ENCODE measurements at regions not wholly inside any gene's neighbourhood (a gene's known extent, or its start where the extent isn't known, plus 50 kb on each side); places are given as distances from the start of the nearest gene placed in this dataset.

GRCh38 chr1:217969428-217969827 is 315.7 kb upstream of the RRP15 start:
- TF ChIP-seq EZH2 (IDR thresholded peaks at IDR 0.05; ENCODE audit: low read depth): no peak
- TF ChIP-seq CTCF (conservative IDR thresholded peaks at IDR 0.05): no peak
- Histone ChIP-seq H3K27ac (no peak overlapping the region), H4K20me1 (ENCODE audit: insufficient read depth) (no peaks in the 10 kb centered on the region), H2AFZ (no peak overlapping the region), H3K4me1 (replicated peaks; ENCODE audit: insufficient read depth) (no peaks in the 10 kb centered on the region), H3K4me3 (no peak overlapping the region), H3K79me2 (ENCODE audit: low read depth) (no peaks in the 10 kb centered on the region), H3K9me2 (ENCODE audit: insufficient read depth) (no peaks in the 10 kb centered on the region), H3K36me3 (ENCODE audit: low read depth) (no peaks in the 10 kb centered on the region), H3K4me2 (no peak overlapping the region), H3K27me3 (ENCODE audit: insufficient read depth, low read depth) (no peaks in the 10 kb centered on the region), H3F3A (ENCODE audit: insufficient read depth, low read depth) (no peaks in the 10 kb centered on the region), H3K9me3 (ENCODE audit: insufficient read depth, low read depth) (no peaks in the 10 kb centered on the region)
- CTCF ChIA-PET: no interaction called here
- intact Hi-C loops (cut with micrococcal nuclease; ENCODE audit: unreplicated experiment): no loop called here
- no peak for DNase-seq
- BruUV-seq (replicated peaks): no TSS peak
- POLR2A ChIA-PET (ENCODE audit: unreplicated experiment): no interaction called here

GRCh38 chr1:217977943-217978342 is 307.1 kb upstream of the RRP15 start:
- Histone ChIP-seq H3K36me3 (ENCODE audit: low read depth) (no peaks in the 10 kb centered on the region), H3K27ac (no peak overlapping the region), H3F3A (ENCODE audit: insufficient read depth, low read depth) (no peaks in the 10 kb centered on the region), H3K4me2 (no peak overlapping the region), H4K20me1 (ENCODE audit: insufficient read depth) (no peaks in the 10 kb centered on the region), H3K9me3 (ENCODE audit: insufficient read depth, low read depth) (no peaks in the 10 kb centered on the region), H3K79me2 (ENCODE audit: low read depth) (no peaks in the 10 kb centered on the region), H3K4me3 (no peak overlapping the region), H2AFZ (no peak overlapping the region), H3K9me2 (ENCODE audit: insufficient read depth) (no peaks in the 10 kb centered on the region), H3K4me1 (replicated peaks; ENCODE audit: insufficient read depth) (no peaks in the 10 kb centered on the region), H3K27me3 (ENCODE audit: insufficient read depth, low read depth) (no peaks in the 10 kb centered on the region)
- ChIA-PET POLR2A (ENCODE audit: unreplicated experiment) (no interaction called here), CTCF (no interaction called here)
- no peak for TF ChIP-seq CTCF (conservative IDR thresholded peaks at IDR 0.05)
- TF ChIP-seq EZH2 (IDR thresholded peaks at IDR 0.05; ENCODE audit: low read depth): no peak
- no peak for DNase-seq
- BruUV-seq (replicated peaks): no TSS peak
- intact Hi-C loops (cut with micrococcal nuclease; ENCODE audit: unreplicated experiment): no loop called here

GRCh38 chr1:217981430-217981829 is 303.7 kb upstream of the RRP15 start:
- CTCF ChIA-PET: no interaction called here
- no TSS peak for BruUV-seq (replicated peaks)

More at GRCh38 chr1:217981430-217981829, 303.7 kb upstream of the RRP15 start:
- Histone ChIP-seq H3K79me2 (ENCODE audit: low read depth) (no peaks in the 10 kb centered on the region), H4K20me1 (ENCODE audit: insufficient read depth) (no peaks in the 10 kb centered on the region), H3K9me2 (ENCODE audit: insufficient read depth) (no peaks in the 10 kb centered on the region), H3K4me2 (no peak overlapping the region), H3K36me3 (ENCODE audit: low read depth) (no peaks in the 10 kb centered on the region), H2AFZ (no peak overlapping the region), H3K27me3 (ENCODE audit: insufficient read depth, low read depth) (no peaks in the 10 kb centered on the region), H3K9me3 (ENCODE audit: insufficient read depth, low read depth) (no peaks in the 10 kb centered on the region), H3K4me3 (no peak overlapping the region), H3K4me1 (replicated peaks; ENCODE audit: insufficient read depth) (no peaks in the 10 kb centered on the region), H3K27ac (no peak overlapping the region), H3F3A (ENCODE audit: insufficient read depth, low read depth) (no peaks in the 10 kb centered on the region)
- POLR2A ChIA-PET (ENCODE audit: unreplicated experiment): no interaction called here
- intact Hi-C loops (cut with micrococcal nuclease; ENCODE audit: unreplicated experiment): no loop called here
- no peak for DNase-seq
- TF ChIP-seq EZH2 (IDR thresholded peaks at IDR 0.05; ENCODE audit: low read depth) (no peak), CTCF (conservative IDR thresholded peaks at IDR 0.05) (no peak)

Data from PC-9 (cell line).